Panc1 (cell line): ENCODE measurements at regions not wholly inside any gene's neighbourhood (a gene's known extent, or its start where the extent isn't known, plus 50 kb on each side); places are given as distances from the start of the nearest gene placed in this dataset.

Experiments
- ATAC-seq: fragments of 200-7000 bp; cut with Tn5 transposase; 2 replicates; pipeline ENCODE4 v1.9.1; 2020; ENCODE audit warnings: mild to moderate bottlenecking, moderate library complexity
- BruUV-seq: library from RNA; stranded (reverse); fragments of 400-500 nt; replicated peaks from 2 replicates; lab custom pipeline; 2021; lab: Mats Ljungman, UMichigan
- CTCF ChIA-PET: fragments of 300-600 bp; sonication (Branson Sonifier 250); formaldehyde crosslinking; loops from one replicate; lab custom pipeline; 2022; ENCODE audit warnings: antibody characterized with exemption; lab: Charles Lee
- POLR2A ChIA-PET: fragments of 300-600 bp; sonication (Branson Sonifier 250); formaldehyde crosslinking; loops from one replicate; lab custom pipeline; 2022; ENCODE audit warnings: antibody characterized with exemption; lab: Charles Lee
- DNase-seq: peaks from one replicate; pipeline ENCODE4 v3.0.0-alpha.2; 2010; ENCODE audit warnings: low read depth, low spot score
- H3K27ac ChIP-seq: 2 replicates; pipeline ENCODE4 v1.5.1; 2011; ENCODE audit warnings: mild to moderate bottlenecking, low read length, inconsistent platforms
- H3K27me3 ChIP-seq: fragments of 200-500 bp; sonication (Bioruptor generic); 2 replicates; pipeline ENCODE4 v1.6.0; 2014; ENCODE audit warnings: low read length, inconsistent platforms; ENCODE audit not compliant: control insufficient read depth, insufficient read depth
- H3K36me3 ChIP-seq: fragments of 200-500 bp; sonication (Bioruptor generic); 2 replicates; pipeline ENCODE4 v1.5.1; 2014; ENCODE audit warnings: inconsistent platforms, mild to moderate bottlenecking, low read length, moderate library complexity; ENCODE audit not compliant: control insufficient read depth, insufficient read depth
- H3K4me1 ChIP-seq: 2 replicates; pipeline ENCODE4 v1.5.1; 2011; ENCODE audit warnings: inconsistent platforms, mild to moderate bottlenecking, low read length, moderate library complexity; ENCODE audit not compliant: control insufficient read depth, insufficient read depth
- H3K4me3 ChIP-seq, 2 experiments: 2 replicates each; pipeline ENCODE4 v1.5.1; 2011 to 2012; ENCODE audit warnings: low read depth in 2 of 2, low read length in 2 of 2, mild to moderate bottlenecking in 2 of 2, inconsistent platforms in 1 of 2, moderate library complexity in 1 of 2
- H3K9me3 ChIP-seq: fragments of 200-500 bp; sonication (Bioruptor generic); 2 replicates; pipeline ENCODE4 v1.5.1; 2014; ENCODE audit warnings: low read depth, mild to moderate bottlenecking, inconsistent platforms, low read length, moderate library complexity; ENCODE audit not compliant: control insufficient read depth, insufficient read depth
- CTCF ChIP-seq: fragments of 450-650 bp; IDR thresholded peaks from 2 replicates; pipeline ENCODE4 v1.5.1; 2017; ENCODE audit warnings: mild to moderate bottlenecking
- POLR2AphosphoS5 ChIP-seq: IDR thresholded peaks from 2 replicates; pipeline ENCODE4 v1.6.1; 2012; ENCODE audit warnings: mild to moderate bottlenecking, low read depth, low read length, moderate library complexity
- REST ChIP-seq, 2 experiments: IDR thresholded peaks; 2 replicates each; pipeline ENCODE4 v1.6.1; 2011 to 2012; ENCODE audit warnings: low read depth in 2 of 2, control low read depth in 1 of 2, low read length in 1 of 2, mild to moderate bottlenecking in 1 of 2, moderate library complexity in 1 of 2; ENCODE audit not compliant: insufficient read depth in 1 of 2
- SIN3A ChIP-seq: IDR thresholded peaks from 2 replicates; pipeline ENCODE4 v1.6.1; 2012; ENCODE audit warnings: low read depth, mild to moderate bottlenecking, low read length, moderate library complexity, borderline replicate concordance; ENCODE audit not compliant: insufficient read depth
- TCF7L2 ChIP-seq: IDR thresholded peaks from 2 replicates; pipeline ENCODE4 v1.6.1; 2011; ENCODE audit warnings: mild to moderate bottlenecking, low read depth, low read length, inconsistent platforms
- in situ Hi-C: cut with HindIII; loops from 2 replicates; pipeline ENCODE4 v1.10.0; 2016; ENCODE audit warnings: low sequenced_read_pairs, low pct_unique_long_range_greater_than_20kb
- intact Hi-C: fragments of 100-400 bp; cut with micrococcal nuclease; formaldehyde crosslinking; loops from one replicate; pipeline ENCODE4 v1.10.0; 2022; ENCODE audit not compliant: unreplicated experiment

GRCh38 chr10:2660276-2660675 is 407.1 kb upstream of the PFKP start:
- in situ Hi-C loops (no loop called here), intact Hi-C loops (no loop called here)
- BruUV-seq: no TSS peak
- Histone ChIP-seq H3K4me3 (no peak overlapping the region), H3K9me3 (no peaks in the 10 kb centered on the region), H3K36me3 (no peaks in the 10 kb centered on the region), H3K27ac (no peak overlapping the region), H3K27me3 (no peaks in the 10 kb centered on the region), H3K4me1 (no peaks in the 10 kb centered on the region)
- ChIA-PET POLR2A (no interaction called here), CTCF (no interaction called here)
- no peak for TF ChIP-seq CTCF
- TF ChIP-seq POLR2AphosphoS5: no peak
- TF ChIP-seq REST (IDR thresholded peaks at IDR 0.05; ENCODE audit: insufficient read depth in 1 of 2, low read depth in 2 of 2, low read length in 1 of 2): no peak
- no peak for TF ChIP-seq SIN3A
- no peak for TF ChIP-seq TCF7L2
- ATAC-seq: no peak
- DNase-seq: no peak

- Histone ChIP-seq H3K27ac (no peak overlapping the region), H3K36me3 (no peaks in the 10 kb centered on the region), H3K4me1 (no peaks in the 10 kb centered on the region), H3K9me3 (no peaks in the 10 kb centered on the region), H3K27me3 (no peaks in the 10 kb centered on the region), H3K4me3 (no peak overlapping the region)
- in situ Hi-C loops (no loop called here), intact Hi-C loops (no loop called here)
- TF ChIP-seq SIN3A: no peak
- no TSS peak for BruUV-seq
- ATAC-seq (no peak), DNase-seq (no peak)
- ChIA-PET CTCF (no interaction called here), POLR2A (no interaction called here)
Observed at GRCh38 chr10:2659660-2660209, 407.6 kb upstream of the PFKP start.

- ATAC-seq (no peak), DNase-seq (no peak)
- ChIA-PET POLR2A (no interaction called here), CTCF (no interaction called here)
- Histone ChIP-seq H3K9me3 (no peaks in the 10 kb centered on the region), H3K4me3 (no peak overlapping the region), H3K36me3 (no peaks in the 10 kb centered on the region), H3K27me3 (no peaks in the 10 kb centered on the region), H3K27ac (no peak overlapping the region), H3K4me1 (no peaks in the 10 kb centered on the region)
- intact Hi-C loops: no loop called here
- no TSS peak for BruUV-seq
- TF ChIP-seq TCF7L2 (no peak), SIN3A (no peak), REST (IDR thresholded peaks at IDR 0.05; ENCODE audit: insufficient read depth in 1 of 2, low read depth in 2 of 2, low read length in 1 of 2) (no peak), CTCF (no peak), POLR2AphosphoS5 (no peak)
- in situ Hi-C loops: no loop called here
Observed at GRCh38 chr10:2658780-2659179, 408.6 kb upstream of the PFKP start.
